SW480 (cell line): ENCODE measurements at regions not wholly inside any gene's neighbourhood (a gene's known extent, or its start where the extent isn't known, plus 50 kb on each side); places are given as distances from the start of the nearest gene placed in this dataset.

Source experiments
- DNase-seq: peaks from one replicate; pipeline ENCODE4 v3.0.0-alpha.2; 2016; ENCODE audit warnings: low spot score

- DNase-seq, result no peak
Measured at GRCh38 chr2:181836583-181836982, 54.9 kb upstream of the ITPRID2 start.

DNA sequence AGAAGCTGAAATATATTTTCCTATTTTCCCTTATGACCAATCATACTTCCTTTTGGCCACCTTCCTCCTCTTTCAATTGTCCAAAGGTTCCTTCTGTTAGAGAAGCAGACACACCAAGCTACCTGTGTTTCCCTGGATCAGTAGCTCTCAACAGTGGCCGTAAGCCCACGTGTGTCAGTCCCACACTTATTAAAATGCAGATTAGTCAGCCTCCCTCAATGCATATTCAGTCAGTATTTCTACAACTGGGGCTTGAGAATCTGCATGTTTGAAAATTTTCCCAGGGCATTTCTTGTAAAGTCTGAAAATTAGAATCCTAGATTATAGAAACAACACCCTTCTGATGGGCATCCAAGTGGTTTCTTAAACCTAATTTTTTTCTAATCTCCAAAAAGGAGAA, 54.0 kb upstream of the ITPRID2 start:
- no peak for DNase-seq

GRCh38 chr2:181839811-181840210, 51.7 kb upstream of the ITPRID2 start:
- DNase-seq, result no peak

DNA sequence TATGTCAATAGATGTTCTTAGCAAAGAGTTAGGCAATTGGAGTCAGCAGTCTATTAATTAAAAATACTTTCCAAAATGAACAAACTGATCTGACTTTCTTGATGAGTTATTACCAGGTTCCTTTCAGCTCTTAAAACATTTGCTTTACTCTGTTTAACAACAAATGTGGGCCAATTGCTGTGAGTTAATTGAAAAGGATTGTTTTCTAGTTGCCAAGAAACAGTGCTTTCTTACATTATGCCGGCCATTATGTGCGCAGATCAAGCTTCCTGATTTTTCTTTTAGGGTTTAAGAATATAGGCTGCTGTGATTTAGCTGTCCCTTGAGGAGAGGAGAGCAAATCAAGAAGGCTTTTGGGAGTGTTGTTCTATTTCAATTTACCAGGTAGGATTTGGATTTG, 50.5 kb upstream of the ITPRID2 start:
- DNase-seq, result no peak
